ENCODE measurements at regions not wholly inside any gene's neighbourhood (a gene's known extent, or its start where the extent isn't known, plus 50 kb on each side); places are given as distances from the start of the nearest gene placed in this dataset.

DNA sequence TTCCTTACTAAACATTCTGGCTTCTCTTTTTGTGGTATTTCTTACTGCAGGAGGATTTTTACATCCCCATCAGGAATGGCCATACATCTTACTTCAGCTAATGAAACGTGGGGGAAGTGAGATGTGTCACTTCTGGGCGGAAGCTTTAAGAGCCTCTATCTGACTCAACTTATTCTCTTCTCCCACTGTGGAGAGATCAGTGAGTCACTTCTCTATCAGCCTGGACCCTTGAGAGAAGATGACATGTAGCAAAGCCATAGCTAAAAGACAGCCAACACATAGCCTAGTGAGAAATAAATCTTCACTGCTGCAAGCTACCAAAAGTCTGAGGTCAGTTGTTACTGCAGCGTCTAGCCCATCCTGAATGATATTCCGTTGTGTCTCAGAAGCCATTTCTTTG, 1066.7 kb upstream of the RBFOX1 start:
- TF ChIP-seq POLR2A (IDR thresholded peaks at IDR 0.05; ENCODE audit: extremely low read depth, insufficient read length) (no peak), MYC (IDR thresholded peaks at IDR 0.05; ENCODE audit: low read depth, low read length) (no peak)
- TF ChIP-seq, protein P1, sequence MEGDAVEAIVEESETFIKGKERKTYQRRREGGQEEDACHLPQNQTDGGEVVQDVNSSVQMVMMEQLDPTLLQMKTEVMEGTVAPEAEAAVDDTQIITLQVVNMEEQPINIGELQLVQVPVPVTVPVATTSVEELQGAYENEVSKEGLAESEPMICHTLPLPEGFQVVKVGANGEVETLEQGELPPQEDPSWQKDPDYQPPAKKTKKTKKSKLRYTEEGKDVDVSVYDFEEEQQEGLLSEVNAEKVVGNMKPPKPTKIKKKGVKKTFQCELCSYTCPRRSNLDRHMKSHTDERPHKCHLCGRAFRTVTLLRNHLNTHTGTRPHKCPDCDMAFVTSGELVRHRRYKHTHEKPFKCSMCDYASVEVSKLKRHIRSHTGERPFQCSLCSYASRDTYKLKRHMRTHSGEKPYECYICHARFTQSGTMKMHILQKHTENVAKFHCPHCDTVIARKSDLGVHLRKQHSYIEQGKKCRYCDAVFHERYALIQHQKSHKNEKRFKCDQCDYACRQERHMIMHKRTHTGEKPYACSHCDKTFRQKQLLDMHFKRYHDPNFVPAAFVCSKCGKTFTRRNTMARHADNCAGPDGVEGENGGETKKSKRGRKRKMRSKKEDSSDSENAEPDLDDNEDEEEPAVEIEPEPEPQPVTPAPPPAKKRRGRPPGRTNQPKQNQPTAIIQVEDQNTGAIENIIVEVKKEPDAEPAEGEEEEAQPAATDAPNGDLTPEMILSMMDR (IDR thresholded peaks at IDR 0.05; ENCODE audit: low read depth, low read length), result no peak
- TF ChIP-seq, protein P2, sequence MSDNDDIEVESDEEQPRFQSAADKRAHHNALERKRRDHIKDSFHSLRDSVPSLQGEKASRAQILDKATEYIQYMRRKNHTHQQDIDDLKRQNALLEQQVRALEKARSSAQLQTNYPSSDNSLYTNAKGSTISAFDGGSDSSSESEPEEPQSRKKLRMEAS (IDR thresholded peaks at IDR 0.05; ENCODE audit: low read depth, low read length), result no peak
